ENCODE measurements at regions not wholly inside any gene's neighbourhood (a gene's known extent, or its start where the extent isn't known, plus 50 kb on each side); places are given as distances from the start of the nearest gene placed in this dataset.

DNA sequence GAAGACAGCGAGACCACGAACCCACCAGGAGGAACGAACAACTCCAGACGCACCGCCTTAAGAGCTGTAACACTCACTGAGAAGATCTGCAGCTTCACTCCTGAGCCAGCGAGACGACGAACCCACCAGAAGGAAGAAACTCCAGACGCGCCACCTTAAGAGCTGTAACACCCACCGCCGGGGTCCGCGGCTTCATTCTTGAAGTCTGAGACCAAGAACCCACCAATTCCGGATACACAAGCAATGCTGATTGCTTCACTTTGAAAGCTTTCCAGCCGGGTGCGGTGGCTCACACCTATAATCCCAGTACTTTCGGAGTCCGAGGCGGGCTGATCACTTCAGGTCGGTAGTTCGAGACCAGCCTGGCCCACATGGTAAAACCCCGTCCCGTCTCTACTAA, 177.2 kb upstream of the MYO3A start:
- no peak overlapping the region for H3K4me3 ChIP-seq (ENCODE audit: control insufficient read depth, low read depth, low read length)
- no peak for DNase-seq (ENCODE audit: low read depth)
- TF ChIP-seq, protein P1, sequence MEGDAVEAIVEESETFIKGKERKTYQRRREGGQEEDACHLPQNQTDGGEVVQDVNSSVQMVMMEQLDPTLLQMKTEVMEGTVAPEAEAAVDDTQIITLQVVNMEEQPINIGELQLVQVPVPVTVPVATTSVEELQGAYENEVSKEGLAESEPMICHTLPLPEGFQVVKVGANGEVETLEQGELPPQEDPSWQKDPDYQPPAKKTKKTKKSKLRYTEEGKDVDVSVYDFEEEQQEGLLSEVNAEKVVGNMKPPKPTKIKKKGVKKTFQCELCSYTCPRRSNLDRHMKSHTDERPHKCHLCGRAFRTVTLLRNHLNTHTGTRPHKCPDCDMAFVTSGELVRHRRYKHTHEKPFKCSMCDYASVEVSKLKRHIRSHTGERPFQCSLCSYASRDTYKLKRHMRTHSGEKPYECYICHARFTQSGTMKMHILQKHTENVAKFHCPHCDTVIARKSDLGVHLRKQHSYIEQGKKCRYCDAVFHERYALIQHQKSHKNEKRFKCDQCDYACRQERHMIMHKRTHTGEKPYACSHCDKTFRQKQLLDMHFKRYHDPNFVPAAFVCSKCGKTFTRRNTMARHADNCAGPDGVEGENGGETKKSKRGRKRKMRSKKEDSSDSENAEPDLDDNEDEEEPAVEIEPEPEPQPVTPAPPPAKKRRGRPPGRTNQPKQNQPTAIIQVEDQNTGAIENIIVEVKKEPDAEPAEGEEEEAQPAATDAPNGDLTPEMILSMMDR (conservative IDR thresholded peaks at IDR 0.05; ENCODE audit: control insufficient read depth, insufficient read depth, low read depth, low read length), result no peak

DNA sequence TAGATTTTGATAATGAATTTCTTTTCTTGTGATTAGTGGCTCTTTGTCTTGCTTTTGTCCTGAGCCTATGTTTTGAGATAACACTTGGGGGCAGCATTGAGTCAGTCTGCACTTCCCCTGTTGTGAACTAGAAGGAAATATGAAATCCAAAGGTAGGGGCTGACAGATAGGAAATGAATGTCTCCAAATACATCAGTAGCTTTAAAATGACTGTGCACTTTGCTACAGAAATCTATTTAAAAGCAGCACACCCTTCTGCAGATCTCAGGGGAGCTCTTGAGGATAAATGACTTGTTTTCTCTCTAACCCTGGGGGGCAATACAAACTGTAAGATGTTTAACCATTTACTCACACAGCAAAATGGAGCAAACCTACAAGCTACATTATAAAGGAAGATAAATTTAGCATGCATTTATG, 176.0 kb upstream of the MYO3A start:
- TF ChIP-seq, protein P1 (conservative IDR thresholded peaks at IDR 0.05; ENCODE audit: control insufficient read depth, insufficient read depth, low read depth, low read length), result peak; percentile 29
- peak; percentile 3 for DNase-seq (ENCODE audit: low read depth)
- H3K4me3 ChIP-seq (ENCODE audit: control insufficient read depth, low read depth, low read length), result no peak overlapping the region

DNA sequence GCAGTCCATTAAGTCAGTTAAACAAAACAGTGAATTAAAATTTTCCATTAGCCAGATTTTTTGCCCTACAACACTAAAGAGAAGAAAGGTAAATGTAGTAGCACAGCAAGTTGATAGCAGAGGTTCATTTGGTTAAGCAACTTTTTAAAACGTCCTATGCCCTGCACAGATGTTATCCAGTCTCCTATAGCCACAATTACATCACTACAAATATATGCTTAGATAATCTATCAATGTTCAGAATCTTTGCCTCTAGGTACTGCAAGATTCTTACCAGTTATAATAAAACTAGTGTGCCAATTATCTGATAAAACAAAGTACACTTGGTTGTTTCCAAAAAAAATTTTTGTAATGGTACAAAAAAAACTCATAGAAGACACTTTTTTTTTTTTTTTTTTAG, 175.5 kb upstream of the MYO3A start:
- TF ChIP-seq, protein P1 (conservative IDR thresholded peaks at IDR 0.05; ENCODE audit: control insufficient read depth, insufficient read depth, low read depth, low read length), result no peak
- DNase-seq (ENCODE audit: low read depth), result no peak
- H3K4me3 ChIP-seq (ENCODE audit: control insufficient read depth, low read depth, low read length), result no peak overlapping the region

DNA sequence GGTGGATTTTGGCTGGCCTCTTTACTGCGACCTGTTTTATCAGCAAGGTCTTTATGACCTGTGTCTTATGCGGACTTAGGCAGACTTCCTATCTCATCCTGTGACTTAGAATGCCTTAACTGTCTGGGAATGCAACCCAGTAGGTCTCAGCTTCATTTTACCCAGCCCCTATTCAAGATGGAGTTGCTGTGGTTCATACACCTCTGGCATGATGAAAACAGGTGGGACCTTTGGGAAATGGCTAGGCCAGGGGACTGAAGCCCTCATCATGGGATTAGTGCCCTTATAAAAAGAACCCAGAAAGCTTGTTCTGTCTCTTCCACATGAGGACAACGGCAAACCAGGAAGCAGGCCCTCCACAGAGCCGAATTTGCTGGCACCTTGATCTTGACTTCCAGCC, 172.1 kb upstream of the MYO3A start:
- DNase-seq (ENCODE audit: low read depth), result no peak
- TF ChIP-seq, protein P1 (conservative IDR thresholded peaks at IDR 0.05; ENCODE audit: control insufficient read depth, insufficient read depth, low read depth, low read length), result no peak
- no peak overlapping the region for H3K4me3 ChIP-seq (ENCODE audit: control insufficient read depth, low read depth, low read length)

DNA sequence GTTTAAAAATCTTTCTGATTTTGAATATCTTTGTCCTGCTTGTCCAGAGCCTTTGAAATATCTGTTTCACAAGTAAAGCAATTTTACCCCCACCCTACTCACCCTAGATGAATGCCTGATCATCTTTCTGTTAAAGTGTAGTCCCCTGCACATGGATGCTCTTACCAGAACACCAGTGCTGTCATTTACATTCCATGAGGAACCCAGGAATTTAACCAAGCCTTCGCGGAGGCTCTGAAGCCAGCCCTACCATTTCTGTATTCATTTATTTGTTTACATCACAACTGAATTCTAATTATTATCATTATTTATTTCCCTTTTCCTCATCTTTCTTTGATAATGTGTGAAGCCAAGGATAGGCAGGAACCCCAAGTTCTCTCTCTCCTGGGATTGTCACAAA, 167.8 kb upstream of the MYO3A start:
- H3K4me3 ChIP-seq (ENCODE audit: control insufficient read depth, low read depth, low read length), result no peak overlapping the region
- TF ChIP-seq, protein P1 (conservative IDR thresholded peaks at IDR 0.05; ENCODE audit: control insufficient read depth, insufficient read depth, low read depth, low read length), result no peak
- DNase-seq (ENCODE audit: low read depth), result no peak

DNA sequence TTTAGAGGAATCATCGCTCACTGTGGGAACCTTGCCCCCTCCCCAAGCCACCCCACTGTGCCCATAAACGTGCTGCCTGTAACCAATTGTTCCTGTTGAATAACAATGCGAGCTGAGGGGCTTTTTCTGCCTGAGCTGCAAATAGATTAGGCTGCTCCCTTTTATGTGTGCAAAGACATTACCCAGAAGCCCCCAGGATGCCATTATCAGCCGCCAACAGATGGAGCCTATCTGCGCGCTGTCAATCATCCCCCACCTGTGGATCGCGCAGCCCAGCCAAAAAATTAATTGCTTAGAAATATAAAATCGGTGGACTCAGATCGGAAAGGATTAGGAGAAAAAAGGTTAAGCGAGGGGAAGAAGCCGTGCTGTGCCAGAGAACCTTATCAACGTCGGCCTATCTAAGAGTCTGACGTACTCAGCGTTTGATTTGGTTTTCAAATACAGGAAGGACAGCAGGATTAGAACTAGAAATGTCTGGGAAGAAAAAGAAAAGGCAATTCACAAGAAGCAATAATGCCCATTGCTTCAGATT, 167.3 kb upstream of the MYO3A start:
- TF ChIP-seq, protein P1 (conservative IDR thresholded peaks at IDR 0.05; ENCODE audit: control insufficient read depth, insufficient read depth, low read depth, low read length), result no peak
- H3K4me3 ChIP-seq (ENCODE audit: control insufficient read depth, low read depth, low read length), result no peak overlapping the region
- no peak for DNase-seq (ENCODE audit: low read depth)

DNA sequence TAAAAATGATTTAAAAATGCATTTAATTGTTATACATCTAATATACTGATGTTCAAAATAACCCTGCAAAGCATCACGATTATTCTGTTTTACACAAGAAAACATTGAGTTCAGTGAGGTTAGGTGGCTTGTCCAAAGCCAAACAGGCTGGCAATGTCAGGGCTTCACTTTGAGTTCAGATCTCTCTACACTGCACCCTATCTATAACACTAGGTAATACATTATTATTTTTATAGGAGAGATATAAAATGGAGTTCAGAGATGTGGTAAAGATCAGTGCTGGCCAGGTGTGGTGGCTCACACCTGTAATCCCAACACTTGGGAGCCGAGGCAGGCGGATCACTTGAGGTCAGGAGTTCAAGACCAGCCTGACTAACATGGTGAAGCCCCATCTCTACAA, 165.9 kb upstream of the MYO3A start:
- TF ChIP-seq, protein P1 (conservative IDR thresholded peaks at IDR 0.05; ENCODE audit: control insufficient read depth, insufficient read depth, low read depth, low read length), result no peak
- H3K4me3 ChIP-seq (ENCODE audit: control insufficient read depth, low read depth, low read length), result no peak overlapping the region
- no peak for DNase-seq (ENCODE audit: low read depth)

Measured in fibroblast of mammary gland (primary cell).